ENCODE measurements at regions not wholly inside any gene's neighbourhood (a gene's known extent, or its start where the extent isn't known, plus 50 kb on each side); places are given as distances from the start of the nearest gene placed in this dataset.

GRCh38 chr10:128722947-128723346 is 596.7 kb upstream of the MKI67 start:
- 80% methylated on average over 3 of the region's 3 CpGs for WGBS (ENCODE audit: low lambda C conversion rate, missing lambda C conversion rate)
- H3K27ac ChIP-seq = no peak overlapping the region

GRCh38 chr10:128723631-128724205 is 597.5 kb upstream of the MKI67 start:
- no peak for TF ChIP-seq EZH2 (IDR thresholded peaks at IDR 0.05; ENCODE audit: borderline replicate concordance)
- TF ChIP-seq CTCF (IDR thresholded peaks at IDR 0.05; ENCODE audit: poor library complexity) = no peak
- no peak for TF ChIP-seq EZH2phosphoT487 (IDR thresholded peaks at IDR 0.05; ENCODE audit: low read depth, severe bottlenecking, unreplicated experiment)
- Histone ChIP-seq H3K4me1 (ENCODE audit: insufficient read depth) (no peaks in the 10 kb centered on the region), H2AFZ (no peak overlapping the region), H3K4me3 (no peak overlapping the region), H3K79me2 (no peaks in the 10 kb centered on the region), H3K9me3 (ENCODE audit: low read depth) (no peaks in the 10 kb centered on the region), H3K36me3 (replicated peaks; ENCODE audit: insufficient read depth, low read depth) (no peaks in the 10 kb centered on the region), H3K4me2 (no peak overlapping the region), H3K9me2 (replicated peaks; ENCODE audit: insufficient read depth) (no peaks in the 10 kb centered on the region), H4K20me1 (ENCODE audit: insufficient read depth, poor library complexity, severe bottlenecking) (no peaks in the 10 kb centered on the region), H3K27ac (no peak overlapping the region), H3K27me3 (peaks cover 9% of the 10 kb centered on the region)
- DNase-seq (ENCODE audit: low spot score) = no peak
- 91% methylated on average over 14 of the region's 14 CpGs for WGBS (ENCODE audit: low lambda C conversion rate, missing lambda C conversion rate)

More at GRCh38 chr10:128722947-128723346, 596.7 kb upstream of the MKI67 start:
- TF ChIP-seq CTCF (IDR thresholded peaks at IDR 0.05; ENCODE audit: poor library complexity) = no peak
- no peak for TF ChIP-seq EZH2phosphoT487 (IDR thresholded peaks at IDR 0.05; ENCODE audit: low read depth, severe bottlenecking, unreplicated experiment)
- no peak for TF ChIP-seq EZH2 (IDR thresholded peaks at IDR 0.05; ENCODE audit: borderline replicate concordance)
- Histone ChIP-seq H3K4me2 (no peak overlapping the region), H2AFZ (no peak overlapping the region), H3K9me3 (ENCODE audit: low read depth) (no peaks in the 10 kb centered on the region), H3K4me1 (ENCODE audit: insufficient read depth) (no peaks in the 10 kb centered on the region), H3K27me3 (peaks cover 4% of the 10 kb centered on the region), H3K36me3 (replicated peaks; ENCODE audit: insufficient read depth, low read depth) (no peaks in the 10 kb centered on the region), H3K9me2 (replicated peaks; ENCODE audit: insufficient read depth) (no peaks in the 10 kb centered on the region), H3K79me2 (no peaks in the 10 kb centered on the region), H4K20me1 (ENCODE audit: insufficient read depth, poor library complexity, severe bottlenecking) (no peaks in the 10 kb centered on the region), H3K4me3 (no peak overlapping the region)
- DNase-seq (ENCODE audit: low spot score) = no peak

GRCh38 chr10:128725531-128725930 is 599.3 kb upstream of the MKI67 start:
- Histone ChIP-seq H3K27ac (no peak overlapping the region), H3K9me2 (replicated peaks; ENCODE audit: insufficient read depth) (no peaks in the 10 kb centered on the region), H3K27me3 (peaks cover 11% of the 10 kb centered on the region), H2AFZ (no peak overlapping the region), H3K36me3 (replicated peaks; ENCODE audit: insufficient read depth, low read depth) (no peaks in the 10 kb centered on the region), H3K4me1 (ENCODE audit: insufficient read depth) (no peaks in the 10 kb centered on the region), H3K4me3 (no peak overlapping the region), H3K9me3 (ENCODE audit: low read depth) (no peaks in the 10 kb centered on the region), H4K20me1 (ENCODE audit: insufficient read depth, poor library complexity, severe bottlenecking) (no peaks in the 10 kb centered on the region), H3K4me2 (no peak overlapping the region), H3K79me2 (no peaks in the 10 kb centered on the region)
- WGBS (ENCODE audit: low lambda C conversion rate, missing lambda C conversion rate) = 70% methylated on average over 2 of the region's 2 CpGs
- TF ChIP-seq CTCF (IDR thresholded peaks at IDR 0.05; ENCODE audit: poor library complexity) (no peak), EZH2phosphoT487 (IDR thresholded peaks at IDR 0.05; ENCODE audit: low read depth, severe bottlenecking, unreplicated experiment) (no peak), EZH2 (IDR thresholded peaks at IDR 0.05; ENCODE audit: borderline replicate concordance) (no peak)
- DNase-seq (ENCODE audit: low spot score) = no peak
